Transverse colon (tissue), 3 donors: ENCODE measurements at regions not wholly inside any gene's neighbourhood (a gene's known extent, or its start where the extent isn't known, plus 50 kb on each side); places are given as distances from the start of the nearest gene placed in this dataset.

Experiments used
- EP300 ChIP-seq: sonication (generic); formaldehyde crosslinking; IDR thresholded peaks from one replicate; pipeline ENCODE4 v1.6.1; 2017; ENCODE audit warnings: antibody characterized with exemption, low read depth
- TF ChIP-seq, protein P1 (sequence below), 5 experiments: fragments of 200-600 bp in 3 of 5; fragments of 450-650 bp in 2 of 5; sonication (generic) in 3 of 5; IDR thresholded peaks; 1 replicate in 2 of 5; 2 replicates in 3 of 5; pipeline ENCODE4 v1.5.1; 2016 to 2017; ENCODE audit warnings: antibody characterized with exemption in 5 of 5, inconsistent platforms in 3 of 5, mild to moderate bottlenecking in 2 of 5, moderate library complexity in 1 of 5

DNA sequence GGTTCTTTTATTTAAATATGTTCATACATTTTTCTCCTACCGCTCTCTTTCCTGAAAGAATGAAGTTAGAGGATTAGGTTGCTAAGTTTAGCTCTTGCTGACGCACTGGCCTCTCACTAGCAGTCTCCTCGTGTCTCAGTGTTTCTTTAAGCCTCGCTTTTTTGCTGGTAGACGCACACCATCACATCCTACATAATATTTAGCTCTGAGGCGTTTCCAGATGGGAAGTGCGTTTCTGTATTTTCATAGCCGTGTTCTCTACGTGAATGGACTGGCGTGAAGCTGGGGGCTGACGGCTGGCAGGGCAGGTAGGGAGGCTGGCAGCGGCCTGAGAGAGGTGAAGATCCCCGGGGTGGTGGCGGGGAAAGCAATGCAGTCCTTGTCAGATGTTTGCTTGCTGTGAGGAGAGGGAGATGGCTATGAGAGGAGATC lies 79.2 kb upstream of the SPRY4 start:
- no peak for TF ChIP-seq EP300
- TF ChIP-seq, protein P1, sequence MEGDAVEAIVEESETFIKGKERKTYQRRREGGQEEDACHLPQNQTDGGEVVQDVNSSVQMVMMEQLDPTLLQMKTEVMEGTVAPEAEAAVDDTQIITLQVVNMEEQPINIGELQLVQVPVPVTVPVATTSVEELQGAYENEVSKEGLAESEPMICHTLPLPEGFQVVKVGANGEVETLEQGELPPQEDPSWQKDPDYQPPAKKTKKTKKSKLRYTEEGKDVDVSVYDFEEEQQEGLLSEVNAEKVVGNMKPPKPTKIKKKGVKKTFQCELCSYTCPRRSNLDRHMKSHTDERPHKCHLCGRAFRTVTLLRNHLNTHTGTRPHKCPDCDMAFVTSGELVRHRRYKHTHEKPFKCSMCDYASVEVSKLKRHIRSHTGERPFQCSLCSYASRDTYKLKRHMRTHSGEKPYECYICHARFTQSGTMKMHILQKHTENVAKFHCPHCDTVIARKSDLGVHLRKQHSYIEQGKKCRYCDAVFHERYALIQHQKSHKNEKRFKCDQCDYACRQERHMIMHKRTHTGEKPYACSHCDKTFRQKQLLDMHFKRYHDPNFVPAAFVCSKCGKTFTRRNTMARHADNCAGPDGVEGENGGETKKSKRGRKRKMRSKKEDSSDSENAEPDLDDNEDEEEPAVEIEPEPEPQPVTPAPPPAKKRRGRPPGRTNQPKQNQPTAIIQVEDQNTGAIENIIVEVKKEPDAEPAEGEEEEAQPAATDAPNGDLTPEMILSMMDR (IDR thresholded peaks at IDR 0.05): no peak
